HEK293 (cell line): ENCODE measurements at regions not wholly inside any gene's neighbourhood (a gene's known extent, or its start where the extent isn't known, plus 50 kb on each side); places are given as distances from the start of the nearest gene placed in this dataset.

Experiments used
- YY2 ChIP-seq: fragments of 450-650 bp; formaldehyde crosslinking; IDR thresholded peaks from 2 replicates; pipeline ENCODE4 v1.5.1; 2016; ENCODE audit warnings: missing biosample characterization, missing genetic modification characterization
- ZBTB7A ChIP-seq: fragments of 450-650 bp; formaldehyde crosslinking; IDR thresholded peaks from 2 replicates; pipeline ENCODE4 v1.5.1; 2016; ENCODE audit warnings: low read depth, missing biosample characterization, missing genetic modification characterization
- ZFP3 ChIP-seq: fragments of 450-650 bp; formaldehyde crosslinking; IDR thresholded peaks from 2 replicates; pipeline ENCODE4 v1.5.1; 2016; ENCODE audit warnings: low read depth, missing biosample characterization, missing genetic modification characterization
- ZNF394 ChIP-seq: fragments of 450-650 bp; formaldehyde crosslinking; IDR thresholded peaks from 2 replicates; pipeline ENCODE4 v1.5.1; 2016; ENCODE audit warnings: missing biosample characterization, missing genetic modification characterization, mild to moderate bottlenecking, moderate library complexity, borderline replicate concordance
- ZNF701 ChIP-seq: fragments of 450-650 bp; formaldehyde crosslinking; IDR thresholded peaks from 2 replicates; pipeline ENCODE4 v1.5.1; 2016; ENCODE audit warnings: missing biosample characterization, missing genetic modification characterization
- ZSCAN18 ChIP-seq: fragments of 450-650 bp; formaldehyde crosslinking; IDR thresholded peaks from 2 replicates; pipeline ENCODE4 v1.5.1; 2016; ENCODE audit warnings: missing biosample characterization, missing genetic modification characterization
- TF ChIP-seq, protein P1 (sequence below): fragments of 450-650 bp; formaldehyde crosslinking; IDR thresholded peaks from 2 replicates; pipeline ENCODE4 v1.5.1; 2016; ENCODE audit warnings: missing biosample characterization, missing genetic modification characterization
- TF ChIP-seq, protein P2 (sequence below): fragments of 450-650 bp; formaldehyde crosslinking; IDR thresholded peaks from 2 replicates; pipeline ENCODE4 v1.5.1; 2016; ENCODE audit warnings: missing biosample characterization, missing genetic modification characterization, low read depth

GRCh38 chrX:28058901-28059300 lies 77.7 kb upstream of the DCAF8L1 start:
- TF ChIP-seq ZNF394 (tag by site-specific recombination), result no peak
- TF ChIP-seq ZFP3, result no peak
- TF ChIP-seq, protein P1, sequence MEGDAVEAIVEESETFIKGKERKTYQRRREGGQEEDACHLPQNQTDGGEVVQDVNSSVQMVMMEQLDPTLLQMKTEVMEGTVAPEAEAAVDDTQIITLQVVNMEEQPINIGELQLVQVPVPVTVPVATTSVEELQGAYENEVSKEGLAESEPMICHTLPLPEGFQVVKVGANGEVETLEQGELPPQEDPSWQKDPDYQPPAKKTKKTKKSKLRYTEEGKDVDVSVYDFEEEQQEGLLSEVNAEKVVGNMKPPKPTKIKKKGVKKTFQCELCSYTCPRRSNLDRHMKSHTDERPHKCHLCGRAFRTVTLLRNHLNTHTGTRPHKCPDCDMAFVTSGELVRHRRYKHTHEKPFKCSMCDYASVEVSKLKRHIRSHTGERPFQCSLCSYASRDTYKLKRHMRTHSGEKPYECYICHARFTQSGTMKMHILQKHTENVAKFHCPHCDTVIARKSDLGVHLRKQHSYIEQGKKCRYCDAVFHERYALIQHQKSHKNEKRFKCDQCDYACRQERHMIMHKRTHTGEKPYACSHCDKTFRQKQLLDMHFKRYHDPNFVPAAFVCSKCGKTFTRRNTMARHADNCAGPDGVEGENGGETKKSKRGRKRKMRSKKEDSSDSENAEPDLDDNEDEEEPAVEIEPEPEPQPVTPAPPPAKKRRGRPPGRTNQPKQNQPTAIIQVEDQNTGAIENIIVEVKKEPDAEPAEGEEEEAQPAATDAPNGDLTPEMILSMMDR (tag by site-specific recombination), result no peak
- TF ChIP-seq, protein P2, sequence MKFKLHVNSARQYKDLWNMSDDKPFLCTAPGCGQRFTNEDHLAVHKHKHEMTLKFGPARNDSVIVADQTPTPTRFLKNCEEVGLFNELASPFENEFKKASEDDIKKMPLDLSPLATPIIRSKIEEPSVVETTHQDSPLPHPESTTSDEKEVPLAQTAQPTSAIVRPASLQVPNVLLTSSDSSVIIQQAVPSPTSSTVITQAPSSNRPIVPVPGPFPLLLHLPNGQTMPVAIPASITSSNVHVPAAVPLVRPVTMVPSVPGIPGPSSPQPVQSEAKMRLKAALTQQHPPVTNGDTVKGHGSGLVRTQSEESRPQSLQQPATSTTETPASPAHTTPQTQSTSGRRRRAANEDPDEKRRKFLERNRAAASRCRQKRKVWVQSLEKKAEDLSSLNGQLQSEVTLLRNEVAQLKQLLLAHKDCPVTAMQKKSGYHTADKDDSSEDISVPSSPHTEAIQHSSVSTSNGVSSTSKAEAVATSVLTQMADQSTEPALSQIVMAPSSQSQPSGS (tag by site-specific recombination), result no peak
- TF ChIP-seq YY2 (tag by site-specific recombination), result no peak
- no peak for TF ChIP-seq ZBTB7A (tag by site-specific recombination)
- no peak for TF ChIP-seq ZNF701 (tag by site-specific recombination)
- TF ChIP-seq ZSCAN18 (tag by site-specific recombination), result no peak
